Liver (tissue), 3 donors: ENCODE measurements at regions not wholly inside any gene's neighbourhood (a gene's known extent, or its start where the extent isn't known, plus 50 kb on each side); places are given as distances from the start of the nearest gene placed in this dataset.

Source experiments
- EGR1 ChIP-seq, 2 donors: IDR thresholded peaks; 2 replicates each; pipeline ENCODE4 v1.6.1; 2016 to 2018; ENCODE audit warnings: antibody characterized with exemption in 2 of 2, low read depth in 2 of 2
- GABPA ChIP-seq, 2 donors: IDR thresholded peaks in 1 of 2; conservative IDR thresholded peaks in 1 of 2; 2 replicates each; pipeline ENCODE4 v1.6.1; 2016; ENCODE audit warnings: antibody characterized with exemption in 2 of 2, mild to moderate bottlenecking in 1 of 2, moderate library complexity in 1 of 2
- HNF4G ChIP-seq: IDR thresholded peaks from 2 replicates; pipeline ENCODE4 v1.6.1; 2016; ENCODE audit warnings: antibody characterized with exemption
- JUND ChIP-seq, 2 donors: IDR thresholded peaks; 2 replicates each; pipeline ENCODE4 v1.6.1; 2016; ENCODE audit warnings: antibody characterized with exemption in 2 of 2
- NR2F2 ChIP-seq: IDR thresholded peaks from 2 replicates; pipeline ENCODE4 v1.6.1; 2016; ENCODE audit warnings: antibody characterized with exemption
- RAD21 ChIP-seq, 2 donors: IDR thresholded peaks; 2 replicates each; pipeline ENCODE4 v1.6.1; 2016; ENCODE audit warnings: antibody characterized with exemption in 2 of 2, mild to moderate bottlenecking in 2 of 2
- SP1 ChIP-seq: IDR thresholded peaks from 2 replicates; pipeline ENCODE4 v1.6.1; 2018; ENCODE audit warnings: antibody characterized with exemption, mild to moderate bottlenecking
- TAF1 ChIP-seq: conservative IDR thresholded peaks from 2 replicates; pipeline ENCODE4 v1.6.1; 2016; ENCODE audit warnings: antibody characterized with exemption, mild to moderate bottlenecking
- YY1 ChIP-seq: IDR thresholded peaks from 2 replicates; pipeline ENCODE4 v1.6.1; 2016; ENCODE audit warnings: antibody characterized with exemption, mild to moderate bottlenecking
- TF ChIP-seq, protein P1 (sequence below): fragments of 150-350 bp; IDR thresholded peaks from 2 replicates; pipeline ENCODE4 v1.5.1; 2017; ENCODE audit warnings: improper control_type of control experiment, low read depth, low read length; ENCODE audit not compliant: missing input control
- TF ChIP-seq, protein P2 (sequence below): IDR thresholded peaks from 2 replicates; pipeline ENCODE4 v1.6.1; 2016; ENCODE audit warnings: antibody characterized with exemption, mild to moderate bottlenecking
- TF ChIP-seq, protein P3 (sequence below): IDR thresholded peaks from 2 replicates; pipeline ENCODE4 v1.6.1; 2016; ENCODE audit warnings: antibody characterized with exemption
- TF ChIP-seq, protein P4 (sequence below): IDR thresholded peaks from 2 replicates; pipeline ENCODE4 v1.6.1; 2016; ENCODE audit warnings: antibody characterized with exemption
- TF ChIP-seq, protein P5 (sequence below): IDR thresholded peaks from 2 replicates; pipeline ENCODE4 v1.6.1; 2016; ENCODE audit warnings: antibody characterized with exemption
- donor health status: healthy.
- donor health status: healthy.

DNA sequence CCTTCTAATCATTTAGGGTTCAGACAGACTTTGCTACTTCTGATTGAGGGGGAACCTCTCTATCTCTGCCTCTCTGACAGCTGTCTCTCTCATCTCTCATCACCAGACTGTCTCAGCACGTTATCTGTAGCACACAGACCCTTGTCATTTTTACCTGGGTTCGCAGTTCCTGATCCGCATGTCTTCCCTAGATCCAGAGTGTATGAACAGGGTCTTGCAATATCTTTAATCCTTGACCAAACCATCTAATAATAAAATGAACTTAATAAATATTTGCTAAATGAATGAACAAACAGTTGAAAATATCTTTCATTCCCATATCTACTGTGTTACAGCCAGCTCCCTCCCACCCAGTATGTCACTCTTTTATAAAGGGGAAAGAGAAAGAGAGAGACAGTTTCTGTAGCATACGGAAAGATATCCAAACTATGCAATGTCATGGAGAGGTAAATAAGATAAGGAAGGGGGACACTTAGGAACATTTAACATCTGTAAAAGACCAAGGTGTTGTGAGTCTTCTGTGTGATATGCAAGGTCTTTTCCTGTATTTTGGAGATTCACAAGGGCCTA, 507.6 kb downstream of the SUCLG1 start:
- no peak for TF ChIP-seq GABPA (IDR thresholded peaks at IDR 0.05 in 1 of 2, conservative IDR thresholded peaks at IDR 0.05 in 1 of 2)
- TF ChIP-seq, protein P1, sequence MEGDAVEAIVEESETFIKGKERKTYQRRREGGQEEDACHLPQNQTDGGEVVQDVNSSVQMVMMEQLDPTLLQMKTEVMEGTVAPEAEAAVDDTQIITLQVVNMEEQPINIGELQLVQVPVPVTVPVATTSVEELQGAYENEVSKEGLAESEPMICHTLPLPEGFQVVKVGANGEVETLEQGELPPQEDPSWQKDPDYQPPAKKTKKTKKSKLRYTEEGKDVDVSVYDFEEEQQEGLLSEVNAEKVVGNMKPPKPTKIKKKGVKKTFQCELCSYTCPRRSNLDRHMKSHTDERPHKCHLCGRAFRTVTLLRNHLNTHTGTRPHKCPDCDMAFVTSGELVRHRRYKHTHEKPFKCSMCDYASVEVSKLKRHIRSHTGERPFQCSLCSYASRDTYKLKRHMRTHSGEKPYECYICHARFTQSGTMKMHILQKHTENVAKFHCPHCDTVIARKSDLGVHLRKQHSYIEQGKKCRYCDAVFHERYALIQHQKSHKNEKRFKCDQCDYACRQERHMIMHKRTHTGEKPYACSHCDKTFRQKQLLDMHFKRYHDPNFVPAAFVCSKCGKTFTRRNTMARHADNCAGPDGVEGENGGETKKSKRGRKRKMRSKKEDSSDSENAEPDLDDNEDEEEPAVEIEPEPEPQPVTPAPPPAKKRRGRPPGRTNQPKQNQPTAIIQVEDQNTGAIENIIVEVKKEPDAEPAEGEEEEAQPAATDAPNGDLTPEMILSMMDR: no peak
- TF ChIP-seq, protein P2, sequence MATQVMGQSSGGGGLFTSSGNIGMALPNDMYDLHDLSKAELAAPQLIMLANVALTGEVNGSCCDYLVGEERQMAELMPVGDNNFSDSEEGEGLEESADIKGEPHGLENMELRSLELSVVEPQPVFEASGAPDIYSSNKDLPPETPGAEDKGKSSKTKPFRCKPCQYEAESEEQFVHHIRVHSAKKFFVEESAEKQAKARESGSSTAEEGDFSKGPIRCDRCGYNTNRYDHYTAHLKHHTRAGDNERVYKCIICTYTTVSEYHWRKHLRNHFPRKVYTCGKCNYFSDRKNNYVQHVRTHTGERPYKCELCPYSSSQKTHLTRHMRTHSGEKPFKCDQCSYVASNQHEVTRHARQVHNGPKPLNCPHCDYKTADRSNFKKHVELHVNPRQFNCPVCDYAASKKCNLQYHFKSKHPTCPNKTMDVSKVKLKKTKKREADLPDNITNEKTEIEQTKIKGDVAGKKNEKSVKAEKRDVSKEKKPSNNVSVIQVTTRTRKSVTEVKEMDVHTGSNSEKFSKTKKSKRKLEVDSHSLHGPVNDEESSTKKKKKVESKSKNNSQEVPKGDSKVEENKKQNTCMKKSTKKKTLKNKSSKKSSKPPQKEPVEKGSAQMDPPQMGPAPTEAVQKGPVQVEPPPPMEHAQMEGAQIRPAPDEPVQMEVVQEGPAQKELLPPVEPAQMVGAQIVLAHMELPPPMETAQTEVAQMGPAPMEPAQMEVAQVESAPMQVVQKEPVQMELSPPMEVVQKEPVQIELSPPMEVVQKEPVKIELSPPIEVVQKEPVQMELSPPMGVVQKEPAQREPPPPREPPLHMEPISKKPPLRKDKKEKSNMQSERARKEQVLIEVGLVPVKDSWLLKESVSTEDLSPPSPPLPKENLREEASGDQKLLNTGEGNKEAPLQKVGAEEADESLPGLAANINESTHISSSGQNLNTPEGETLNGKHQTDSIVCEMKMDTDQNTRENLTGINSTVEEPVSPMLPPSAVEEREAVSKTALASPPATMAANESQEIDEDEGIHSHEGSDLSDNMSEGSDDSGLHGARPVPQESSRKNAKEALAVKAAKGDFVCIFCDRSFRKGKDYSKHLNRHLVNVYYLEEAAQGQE: no peak
- TF ChIP-seq YY1: no peak
- no peak for TF ChIP-seq EGR1 (IDR thresholded peaks at IDR 0.05; ENCODE audit: low read depth in 2 of 2)
- TF ChIP-seq, protein P3, sequence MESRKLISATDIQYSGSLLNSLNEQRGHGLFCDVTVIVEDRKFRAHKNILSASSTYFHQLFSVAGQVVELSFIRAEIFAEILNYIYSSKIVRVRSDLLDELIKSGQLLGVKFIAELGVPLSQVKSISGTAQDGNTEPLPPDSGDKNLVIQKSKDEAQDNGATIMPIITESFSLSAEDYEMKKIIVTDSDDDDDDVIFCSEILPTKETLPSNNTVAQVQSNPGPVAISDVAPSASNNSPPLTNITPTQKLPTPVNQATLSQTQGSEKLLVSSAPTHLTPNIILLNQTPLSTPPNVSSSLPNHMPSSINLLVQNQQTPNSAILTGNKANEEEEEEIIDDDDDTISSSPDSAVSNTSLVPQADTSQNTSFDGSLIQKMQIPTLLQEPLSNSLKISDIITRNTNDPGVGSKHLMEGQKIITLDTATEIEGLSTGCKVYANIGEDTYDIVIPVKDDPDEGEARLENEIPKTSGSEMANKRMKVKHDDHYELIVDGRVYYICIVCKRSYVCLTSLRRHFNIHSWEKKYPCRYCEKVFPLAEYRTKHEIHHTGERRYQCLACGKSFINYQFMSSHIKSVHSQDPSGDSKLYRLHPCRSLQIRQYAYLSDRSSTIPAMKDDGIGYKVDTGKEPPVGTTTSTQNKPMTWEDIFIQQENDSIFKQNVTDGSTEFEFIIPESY: no peak
- no peak for TF ChIP-seq RAD21 (IDR thresholded peaks at IDR 0.05)
- TF ChIP-seq JUND (IDR thresholded peaks at IDR 0.05): no peak
- TF ChIP-seq, protein P4, sequence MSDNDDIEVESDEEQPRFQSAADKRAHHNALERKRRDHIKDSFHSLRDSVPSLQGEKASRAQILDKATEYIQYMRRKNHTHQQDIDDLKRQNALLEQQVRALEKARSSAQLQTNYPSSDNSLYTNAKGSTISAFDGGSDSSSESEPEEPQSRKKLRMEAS: no peak
- TF ChIP-seq, protein P5, sequence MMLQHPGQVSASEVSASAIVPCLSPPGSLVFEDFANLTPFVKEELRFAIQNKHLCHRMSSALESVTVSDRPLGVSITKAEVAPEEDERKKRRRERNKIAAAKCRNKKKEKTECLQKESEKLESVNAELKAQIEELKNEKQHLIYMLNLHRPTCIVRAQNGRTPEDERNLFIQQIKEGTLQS: no peak
- no peak for TF ChIP-seq HNF4G
- no peak for TF ChIP-seq NR2F2
- no peak for TF ChIP-seq SP1
- no peak for TF ChIP-seq TAF1
